ENCODE measurements at regions not wholly inside any gene's neighbourhood (a gene's known extent, or its start where the extent isn't known, plus 50 kb on each side); places are given as distances from the start of the nearest gene placed in this dataset.
A peak's percentile ranks its signal among the peaks of the same experiment; 100 is the strongest.

DNA sequence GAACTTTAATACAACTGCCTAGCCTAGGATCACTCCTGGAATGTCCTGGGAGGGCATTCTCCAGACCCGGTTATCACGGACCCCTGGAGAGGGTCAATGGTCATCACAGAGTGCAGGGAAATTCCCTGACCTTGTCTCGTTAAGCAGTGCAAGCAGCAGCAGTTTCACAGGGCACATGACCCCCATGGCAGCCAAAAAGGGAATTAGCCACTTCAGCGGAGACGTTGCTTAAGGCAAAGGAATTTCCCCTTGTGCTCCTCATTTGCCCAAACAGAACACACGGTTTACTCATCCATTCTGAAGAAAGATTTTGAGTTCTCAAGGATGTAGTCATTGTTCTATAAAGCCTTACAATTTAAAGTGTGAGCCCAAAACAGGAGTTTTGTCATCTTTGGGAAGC is 260.3 kb downstream of the SNX13 start:
- no peak overlapping the region for H2AFZ ChIP-seq (ENCODE audit: low read length)
- ChIA-PET CTCF (ENCODE audit: unreplicated experiment) (interaction anchor here (0.6 kb wide), 1 partner anchor 445 kb away, joined by 4 read pairs; no protein-coding TSS in a partner anchor), POLR2A (interaction anchor here (1.0 kb wide), 1 partner anchor 8 kb away, joined by 3 read pairs; no protein-coding TSS in a partner anchor)
- H3K9me2 ChIP-seq (ENCODE audit: insufficient read depth, low read length): no peaks in the 10 kb centered on the region
- intact Hi-C loops (cut with micrococcal nuclease; ENCODE audit: unreplicated experiment): no loop called here
- no peak overlapping the region for H3K27ac ChIP-seq (ENCODE audit: low read depth, low read length, poor library complexity, severe bottlenecking)
- TF ChIP-seq, protein P1, sequence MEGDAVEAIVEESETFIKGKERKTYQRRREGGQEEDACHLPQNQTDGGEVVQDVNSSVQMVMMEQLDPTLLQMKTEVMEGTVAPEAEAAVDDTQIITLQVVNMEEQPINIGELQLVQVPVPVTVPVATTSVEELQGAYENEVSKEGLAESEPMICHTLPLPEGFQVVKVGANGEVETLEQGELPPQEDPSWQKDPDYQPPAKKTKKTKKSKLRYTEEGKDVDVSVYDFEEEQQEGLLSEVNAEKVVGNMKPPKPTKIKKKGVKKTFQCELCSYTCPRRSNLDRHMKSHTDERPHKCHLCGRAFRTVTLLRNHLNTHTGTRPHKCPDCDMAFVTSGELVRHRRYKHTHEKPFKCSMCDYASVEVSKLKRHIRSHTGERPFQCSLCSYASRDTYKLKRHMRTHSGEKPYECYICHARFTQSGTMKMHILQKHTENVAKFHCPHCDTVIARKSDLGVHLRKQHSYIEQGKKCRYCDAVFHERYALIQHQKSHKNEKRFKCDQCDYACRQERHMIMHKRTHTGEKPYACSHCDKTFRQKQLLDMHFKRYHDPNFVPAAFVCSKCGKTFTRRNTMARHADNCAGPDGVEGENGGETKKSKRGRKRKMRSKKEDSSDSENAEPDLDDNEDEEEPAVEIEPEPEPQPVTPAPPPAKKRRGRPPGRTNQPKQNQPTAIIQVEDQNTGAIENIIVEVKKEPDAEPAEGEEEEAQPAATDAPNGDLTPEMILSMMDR (conservative IDR thresholded peaks at IDR 0.05; ENCODE audit: low read length): no peak
- TF ChIP-seq EZH2phosphoT487 (IDR thresholded peaks at IDR 0.05; ENCODE audit: borderline replicate concordance, low read depth, low read length): no peak
- BruUV-seq (replicated peaks): no TSS peak
- DNase-seq (ENCODE audit: low spot score): no peak
- H3K4me3 ChIP-seq (ENCODE audit: low read depth, low read length, poor library complexity, severe bottlenecking): no peak overlapping the region
- no peaks in the 10 kb centered on the region for H3K36me3 ChIP-seq (ENCODE audit: insufficient read depth, low read length)
- no peaks in the 10 kb centered on the region for H3K4me1 ChIP-seq (ENCODE audit: insufficient read depth, low read length, poor library complexity, severe bottlenecking)
- H3K4me2 ChIP-seq (ENCODE audit: low read length): no peak overlapping the region
- no peaks in the 10 kb centered on the region for H4K20me1 ChIP-seq (ENCODE audit: insufficient read depth, low read length)
- no peaks in the 10 kb centered on the region for H3K9me3 ChIP-seq (ENCODE audit: low read length)
- no peaks in the 10 kb centered on the region for H3K79me2 ChIP-seq (ENCODE audit: insufficient read depth, low read depth, low read length)

DNA sequence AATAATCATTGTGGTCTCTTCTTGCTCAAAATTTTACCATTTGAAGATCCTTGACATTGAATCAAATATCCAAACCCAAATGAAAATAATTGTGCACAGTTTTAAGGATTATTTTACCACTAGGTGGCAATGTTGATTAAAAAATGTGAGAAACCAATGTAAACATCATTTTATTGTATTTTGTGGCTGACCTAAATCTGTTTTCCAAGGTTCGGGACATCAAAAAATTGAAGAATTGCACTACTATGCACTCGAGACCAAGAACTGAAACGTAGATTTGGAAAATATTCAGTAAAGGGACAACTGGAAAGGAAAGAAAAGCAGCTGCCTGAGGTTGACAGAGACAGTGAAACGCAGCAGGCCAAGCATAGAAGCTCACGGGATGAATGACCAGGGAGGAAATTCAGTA is 259.3 kb downstream of the SNX13 start:
- Histone ChIP-seq H2AFZ (ENCODE audit: low read length) (no peak overlapping the region), H3K4me3 (ENCODE audit: low read depth, low read length, poor library complexity, severe bottlenecking) (no peak overlapping the region), H3K79me2 (ENCODE audit: insufficient read depth, low read depth, low read length) (no peaks in the 10 kb centered on the region), H3K4me1 (ENCODE audit: insufficient read depth, low read length, poor library complexity, severe bottlenecking) (no peaks in the 10 kb centered on the region), H3K36me3 (ENCODE audit: insufficient read depth, low read length) (no peaks in the 10 kb centered on the region), H3K9me2 (ENCODE audit: insufficient read depth, low read length) (no peaks in the 10 kb centered on the region), H3K27ac (ENCODE audit: low read depth, low read length, poor library complexity, severe bottlenecking) (no peak overlapping the region), H3K4me2 (ENCODE audit: low read length) (no peak overlapping the region), H3K9me3 (ENCODE audit: low read length) (no peaks in the 10 kb centered on the region), H4K20me1 (ENCODE audit: insufficient read depth, low read length) (no peaks in the 10 kb centered on the region)
- no peak for TF ChIP-seq EZH2phosphoT487 (IDR thresholded peaks at IDR 0.05; ENCODE audit: borderline replicate concordance, low read depth, low read length)
- TF ChIP-seq, protein P1 (conservative IDR thresholded peaks at IDR 0.05; ENCODE audit: low read length): peak; percentile 76
- ChIA-PET CTCF (ENCODE audit: unreplicated experiment) (interaction anchor here (0.7 kb wide), 1 partner anchor 462 kb away, joined by 5 read pairs; no protein-coding TSS in a partner anchor), POLR2A (interaction anchor here (0.7 kb wide), 1 partner anchor 897 kb away, joined by 3 read pairs; no protein-coding TSS in a partner anchor)
- no TSS peak for BruUV-seq (replicated peaks)
- intact Hi-C loops (cut with micrococcal nuclease; ENCODE audit: unreplicated experiment): no loop called here
- peak; percentile 25 for DNase-seq (ENCODE audit: low spot score)

DNA sequence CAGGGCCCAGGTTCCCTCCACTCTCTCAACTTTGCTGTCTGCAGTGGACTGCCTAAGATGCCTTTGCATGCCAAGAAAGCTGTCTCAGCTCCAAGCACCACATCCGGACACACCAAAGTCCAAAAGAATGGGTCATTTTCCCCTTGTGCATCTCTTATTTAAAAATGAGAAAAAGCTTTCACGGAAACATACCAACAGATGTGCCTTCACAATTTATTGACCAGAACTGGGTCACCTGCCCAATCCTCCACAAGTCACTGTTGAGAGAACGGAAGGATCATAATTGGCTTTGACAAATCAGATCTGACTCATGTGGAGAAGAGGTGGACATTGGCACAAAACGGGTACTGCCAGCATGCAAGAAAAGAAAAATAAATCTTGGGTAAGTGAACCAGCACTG is 258.3 kb downstream of the SNX13 start:
- H3K9me3 ChIP-seq (ENCODE audit: low read length): no peaks in the 10 kb centered on the region
- H3K36me3 ChIP-seq (ENCODE audit: insufficient read depth, low read length): no peaks in the 10 kb centered on the region
- DNase-seq (ENCODE audit: low spot score): no peak
- H3K4me1 ChIP-seq (ENCODE audit: insufficient read depth, low read length, poor library complexity, severe bottlenecking): no peaks in the 10 kb centered on the region
- H3K9me2 ChIP-seq (ENCODE audit: insufficient read depth, low read length): no peaks in the 10 kb centered on the region
- intact Hi-C loops (cut with micrococcal nuclease; ENCODE audit: unreplicated experiment): no loop called here
- H3K4me2 ChIP-seq (ENCODE audit: low read length): no peak overlapping the region
- ChIA-PET POLR2A (interaction anchor here (0.6 kb wide), 1 partner anchor 47 kb away, joined by 4 read pairs; no protein-coding TSS in a partner anchor), CTCF (ENCODE audit: unreplicated experiment) (no interaction called here)
- H3K4me3 ChIP-seq (ENCODE audit: low read depth, low read length, poor library complexity, severe bottlenecking): no peak overlapping the region
- no peaks in the 10 kb centered on the region for H4K20me1 ChIP-seq (ENCODE audit: insufficient read depth, low read length)
- no peaks in the 10 kb centered on the region for H3K79me2 ChIP-seq (ENCODE audit: insufficient read depth, low read depth, low read length)
- no peak overlapping the region for H3K27ac ChIP-seq (ENCODE audit: low read depth, low read length, poor library complexity, severe bottlenecking)
- no peak overlapping the region for H2AFZ ChIP-seq (ENCODE audit: low read length)
- BruUV-seq (replicated peaks): no TSS peak
- TF ChIP-seq, protein P1 (conservative IDR thresholded peaks at IDR 0.05; ENCODE audit: low read length): no peak
- TF ChIP-seq EZH2phosphoT487 (IDR thresholded peaks at IDR 0.05; ENCODE audit: borderline replicate concordance, low read depth, low read length): no peak

All from OCI-LY7 (cell line).